HepG2 (cell line): ENCODE measurements at regions not wholly inside any gene's neighbourhood (a gene's known extent, or its start where the extent isn't known, plus 50 kb on each side); places are given as distances from the start of the nearest gene placed in this dataset.
"Not testable (repeated sequence)": the region's sequence is repeated elsewhere in the genome, so short reads cannot be mapped to it uniquely, and the experiment has no call there.

Experiments
- ATAC-seq: fragments of 200-7000 bp; cut with Tn5 transposase; 3 replicates; pipeline ENCODE4 v1.9.1; 2020; ENCODE audit warnings: mild to moderate bottlenecking, moderate library complexity
- BruUV-seq: library from RNA; stranded (reverse); fragments of 400-500 nt; replicated peaks from 2 replicates; lab custom pipeline; 2021; lab: Mats Ljungman, UMichigan
- CTCF ChIA-PET: fragments of 300-600 bp; formaldehyde crosslinking; extraction: SDS; loops from one replicate; lab custom pipeline; 2021; ENCODE audit warnings: low total read pairs, inconsistent platforms, low intra/inter-chr PET ratio; lab: Yijun Ruan, JAX
- POLR2A ChIA-PET: fragments of 350-600 bp; sonication (Branson Sonifier 250); formaldehyde crosslinking; loops from one replicate; lab custom pipeline; 2020; ENCODE audit warnings: antibody characterized with exemption, inconsistent platforms; lab: Yijun Ruan, JAX
- DNase-seq: peaks from one replicate; pipeline ENCODE4 v3.0.0-alpha.2; 2015; ENCODE audit warnings: low spot score
- FAIRE-seq: peaks from 3 replicates; lab custom pipeline; 2011; peaks lifted over from hg19 to GRCh38; lab: Jason Lieb, UNC
- H2AFZ ChIP-seq: one replicate; pipeline ENCODE4 v1.6.1; 2011; ENCODE audit warnings: low read length, inconsistent platforms
- H3K27ac ChIP-seq: fragments of 300-600 bp; 3 replicates; pipeline ENCODE4 v1.8.0; 2011; ENCODE audit warnings: mixed run types, mild to moderate bottlenecking, mixed read lengths, low read length, inconsistent platforms; ENCODE audit not compliant: insufficient read depth; ENCODE audit errors: extremely low read length
- H3K27me3 ChIP-seq, 2 experiments: fragments of 200-600 bp in 1 of 2; 2 replicates in 1 of 2; 3 replicates in 1 of 2; pipeline versions ENCODE4 v1.6.0 to v1.8.0; 2011; ENCODE audit warnings: low read length in 2 of 2, mild to moderate bottlenecking in 2 of 2, moderate library complexity in 2 of 2, inconsistent platforms in 1 of 2; ENCODE audit not compliant: insufficient read depth in 2 of 2, control insufficient read depth in 1 of 2
- H3K36me3 ChIP-seq, 2 experiments: fragments of 200-600 bp in 1 of 2; replicated peaks in 1 of 2; 2 replicates in 1 of 2; 3 replicates in 1 of 2; pipeline versions ENCODE4 v1.5.1 to v1.8.0; 2011; ENCODE audit warnings: low read length in 2 of 2, inconsistent platforms in 1 of 2; ENCODE audit not compliant: insufficient read depth in 2 of 2, control insufficient read depth in 1 of 2
- H3K4me1 ChIP-seq: 2 replicates; pipeline ENCODE4 v1.5.1; 2012; ENCODE audit warnings: low read length, inconsistent platforms; ENCODE audit not compliant: insufficient read depth
- H3K4me2 ChIP-seq: 2 replicates; pipeline ENCODE4 v1.6.0; 2011; ENCODE audit warnings: low read depth, low read length, inconsistent platforms
- H3K4me3 ChIP-seq, 3 experiments: fragments of 200-600 bp in 1 of 3; sonication (generic), shearing (Covaris generic) in 1 of 3; replicated peaks in 1 of 3; 2 replicates each; pipeline ENCODE4 v1.5.1; 2011 to 2016; ENCODE audit warnings: low read length in 3 of 3, inconsistent platforms in 2 of 3, low read depth in 2 of 3, mild to moderate bottlenecking in 2 of 3, control low read depth in 1 of 3, mixed read lengths in 1 of 3; ENCODE audit not compliant: insufficient read depth in 1 of 3
- H3K79me2 ChIP-seq: one replicate; pipeline ENCODE4 v1.6.1; 2011; ENCODE audit warnings: low read length, inconsistent platforms; ENCODE audit not compliant: insufficient read depth
- H3K9ac ChIP-seq: 2 replicates; pipeline ENCODE4 v1.6.0; 2011; ENCODE audit warnings: mild to moderate bottlenecking, low read depth, low read length, inconsistent platforms; ENCODE audit not compliant: insufficient read depth
- H3K9me3 ChIP-seq: 2 replicates; pipeline ENCODE4 v1.5.1; 2012; ENCODE audit warnings: mild to moderate bottlenecking, low read length
- H4K20me1 ChIP-seq: 2 replicates; pipeline ENCODE4 v1.6.0; 2011; ENCODE audit warnings: inconsistent platforms, mild to moderate bottlenecking, low read length, moderate library complexity; ENCODE audit not compliant: insufficient read depth
- WGBS: methylation state at CpG from one replicate; pipeline ENCODE4 v1.1.6; 2017; ENCODE audit warnings: low lambda C conversion rate; 5-methylcytosine and 5-hydroxymethylcytosine counted together
- in situ Hi-C: cut with HindIII; loops from 2 replicates; pipeline ENCODE4 v1.10.0; 2017; ENCODE audit warnings: low pct_unique_long_range_greater_than_20kb; ENCODE audit not compliant: extremely low pct_ligation_motif_present
- intact Hi-C: fragments of 100-400 bp; cut with micrococcal nuclease; formaldehyde crosslinking; loops from one replicate; pipeline ENCODE4 v1.10.0; 2022; ENCODE audit not compliant: unreplicated experiment

- H3K9ac ChIP-seq, POLR2A ChIA-PET, H3K4me1 ChIP-seq, BruUV-seq, FAIRE-seq, H3K4me2 ChIP-seq, ATAC-seq, DNase-seq, H3K79me2 ChIP-seq, H3K4me3 ChIP-seq, H2AFZ ChIP-seq, intact Hi-C loops, H3K36me3 ChIP-seq, CTCF ChIA-PET, H4K20me1 ChIP-seq, H3K27ac ChIP-seq, H3K27me3 ChIP-seq, in situ Hi-C loops: not testable (repeated sequence)
- WGBS = 5% methylated on average over 6 of the region's 6 CpGs
- H3K9me3 ChIP-seq = peaks cover 28% of the 10 kb centered on the region
Measured at GRCh38 chr15:24352777-24353176, 322.8 kb upstream of the NPAP1 start.

DNA sequence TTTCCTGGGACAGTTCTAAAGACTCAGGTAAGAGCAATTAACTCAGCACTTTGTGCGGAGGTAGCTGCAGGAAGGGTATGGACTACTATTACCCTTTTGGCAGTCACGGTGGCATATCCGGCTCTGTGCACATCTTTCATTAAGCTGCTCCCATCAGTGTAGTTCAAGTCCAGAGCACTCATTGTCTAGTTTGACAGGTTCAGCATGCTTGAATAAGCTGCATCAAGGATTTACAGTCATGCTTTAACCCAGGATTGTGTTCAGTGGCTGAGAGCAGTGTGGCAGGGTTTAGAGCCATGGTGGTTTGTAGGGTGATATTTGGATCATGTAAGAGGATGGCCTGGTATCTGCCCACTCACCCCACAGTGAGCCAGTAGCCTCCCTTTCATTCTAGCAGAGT lies 294.5 kb upstream of the NPAP1 start:
- H3K36me3 ChIP-seq, H3K27me3 ChIP-seq, H3K27ac ChIP-seq, intact Hi-C loops, H4K20me1 ChIP-seq, FAIRE-seq, in situ Hi-C loops, CTCF ChIA-PET, H3K4me2 ChIP-seq, H3K4me1 ChIP-seq, DNase-seq, H3K4me3 ChIP-seq, H2AFZ ChIP-seq, POLR2A ChIA-PET, ATAC-seq, BruUV-seq, H3K79me2 ChIP-seq, H3K9ac ChIP-seq: not testable (repeated sequence)
- WGBS = 70% methylated on average over 3 of the region's 3 CpGs
- H3K9me3 ChIP-seq = peaks cover 71% of the 10 kb centered on the region

DNA sequence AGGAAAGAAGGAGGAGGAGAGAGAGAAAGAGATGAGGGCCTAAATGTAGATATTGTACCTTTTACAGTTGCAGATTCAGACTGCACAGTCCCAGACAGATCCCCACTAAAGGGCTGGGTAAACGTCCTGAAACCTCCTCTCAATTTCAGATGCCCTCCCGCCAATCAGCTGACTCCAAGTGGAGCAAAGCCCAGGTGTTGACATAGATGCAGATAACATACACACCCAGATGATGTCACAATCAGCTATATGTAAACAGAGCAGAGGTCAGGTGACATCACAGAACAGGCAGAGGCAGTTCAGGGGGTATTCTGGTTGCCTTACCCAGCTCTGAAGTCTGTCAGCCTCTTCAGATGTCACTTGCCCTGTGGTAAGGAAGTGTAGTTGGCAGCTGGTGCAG lies 290.3 kb upstream of the NPAP1 start:
- intact Hi-C loops, H3K4me1 ChIP-seq, H2AFZ ChIP-seq, H3K4me3 ChIP-seq, CTCF ChIA-PET, POLR2A ChIA-PET, H3K27me3 ChIP-seq, ATAC-seq, FAIRE-seq, in situ Hi-C loops, H3K4me2 ChIP-seq, DNase-seq, H4K20me1 ChIP-seq, H3K9ac ChIP-seq, H3K36me3 ChIP-seq, H3K79me2 ChIP-seq, H3K27ac ChIP-seq, BruUV-seq: not testable (repeated sequence)
- WGBS = 0% methylated on average over 1 of the region's 2 CpGs
- peaks cover 45% of the 10 kb centered on the region for H3K9me3 ChIP-seq
